NCI-H1694 (cell line): ENCODE measurements at regions not wholly inside any gene's neighbourhood (a gene's known extent, or its start where the extent isn't known, plus 50 kb on each side); places are given as distances from the start of the nearest gene placed in this dataset.
"Not testable (repeated sequence)": the region's sequence is repeated elsewhere in the genome, so short reads cannot be mapped to it uniquely, and the experiment has no call there.

ENCODE experiments used
- DNase-seq: peaks from one replicate; lab custom pipeline; 2025; lab: John Stamatoyannopoulos, UW

- no peak for DNase-seq
These were observed 141.9 kb upstream of the PRKD1 start for GRCh38 chr14:30069536-30069935.

GRCh38 chr14:30072454-30072853, 144.8 kb upstream of the PRKD1 start:
- not testable (repeated sequence) for DNase-seq

GRCh38 chr14:30077946-30078345, 150.3 kb upstream of the PRKD1 start:
- DNase-seq: no peak

GRCh38 chr14:30078811-30079402, 151.3 kb upstream of the PRKD1 start:
- no peak for DNase-seq

GRCh38 chr14:30082486-30082885, 154.8 kb upstream of the PRKD1 start:
- no peak for DNase-seq

- DNase-seq: no peak
These were observed 157.2 kb upstream of the PRKD1 start for GRCh38 chr14:30084811-30085210.

GRCh38 chr14:30085943-30086342, 158.3 kb upstream of the PRKD1 start:
- no peak for DNase-seq

GRCh38 chr14:30088620-30089019, 161.0 kb upstream of the PRKD1 start:
- no peak for DNase-seq

- DNase-seq: no peak
These were observed 181.5 kb upstream of the PRKD1 start for GRCh38 chr14:30108975-30109700.

GRCh38 chr14:30114051-30114450, 186.4 kb upstream of the PRKD1 start:
- DNase-seq: no peak

- DNase-seq: no peak
These were observed 188.1 kb upstream of the PRKD1 start for GRCh38 chr14:30115756-30116155.

- DNase-seq: no peak
These were observed 191.5 kb upstream of the PRKD1 start for GRCh38 chr14:30118992-30119640.

GRCh38 chr14:30125322-30125979, 197.8 kb upstream of the PRKD1 start:
- no peak for DNase-seq

GRCh38 chr14:30129807-30130206, 202.2 kb upstream of the PRKD1 start:
- DNase-seq: no peak

GRCh38 chr14:30131581-30132097, 204.0 kb upstream of the PRKD1 start:
- peak; percentile 27 for DNase-seq

- DNase-seq: peak; percentile 25
These were observed 204.5 kb upstream of the PRKD1 start for GRCh38 chr14:30132196-30132595.

GRCh38 chr14:30134936-30135335, 207.3 kb upstream of the PRKD1 start:
- DNase-seq: no peak

- DNase-seq: no peak
These were observed 210.9 kb upstream of the PRKD1 start for GRCh38 chr14:30138567-30138966.

GRCh38 chr14:30142216-30142615, 214.6 kb upstream of the PRKD1 start:
- DNase-seq: no peak

- no peak for DNase-seq
These were observed 216.0 kb upstream of the PRKD1 start for GRCh38 chr14:30143627-30144026.

- no peak for DNase-seq
These were observed 226.1 kb upstream of the PRKD1 start for GRCh38 chr14:30153717-30154116.

- DNase-seq: peak; percentile 95
These were observed 228.9 kb upstream of the PRKD1 start for GRCh38 chr14:30156571-30156970.

- DNase-seq: no peak
These were observed 230.7 kb upstream of the PRKD1 start for GRCh38 chr14:30158299-30158698.
